Nephron (organoid): ENCODE measurements at regions not wholly inside any gene's neighbourhood (a gene's known extent, or its start where the extent isn't known, plus 50 kb on each side); places are given as distances from the start of the nearest gene placed in this dataset.

Source experiments
- H3K27ac Mint-ChIP-seq, 3 experiments: 2 replicates each; pipeline ENCODE4 v1.8.0; 2020; ENCODE audit warnings: mixed read lengths in 3 of 3, mild to moderate bottlenecking in 2 of 3, moderate library complexity in 1 of 3
- H3K27me3 Mint-ChIP-seq: 2 replicates; pipeline ENCODE4 v1.8.0; 2021; ENCODE audit warnings: low read depth, mild to moderate bottlenecking, moderate library complexity, mixed read lengths
- H3K36me3 Mint-ChIP-seq: 2 replicates; pipeline ENCODE4 v1.8.0; 2020; ENCODE audit warnings: low read depth, mixed read lengths
- H3K4me1 Mint-ChIP-seq: 2 replicates; pipeline ENCODE4 v1.8.0; 2020; ENCODE audit warnings: mixed read lengths
- H3K4me3 Mint-ChIP-seq, 3 experiments: 2 replicates each; pipeline ENCODE4 v1.8.0; 2020; ENCODE audit warnings: mild to moderate bottlenecking in 3 of 3, mixed read lengths in 3 of 3, moderate library complexity in 2 of 3
- H3K9me3 Mint-ChIP-seq: 2 replicates; pipeline ENCODE4 v1.8.0; 2020; ENCODE audit warnings: mixed read lengths
- TF ChIP-seq, protein P1 (sequence below), 3 experiments: fragments of 200-600 bp; sonication (generic); IDR thresholded peaks; one replicate each; pipeline ENCODE4 v1.5.0; 2021; ENCODE audit warnings: antibody characterized with exemption in 3 of 3; ENCODE audit not compliant: unreplicated experiment in 3 of 3

DNA sequence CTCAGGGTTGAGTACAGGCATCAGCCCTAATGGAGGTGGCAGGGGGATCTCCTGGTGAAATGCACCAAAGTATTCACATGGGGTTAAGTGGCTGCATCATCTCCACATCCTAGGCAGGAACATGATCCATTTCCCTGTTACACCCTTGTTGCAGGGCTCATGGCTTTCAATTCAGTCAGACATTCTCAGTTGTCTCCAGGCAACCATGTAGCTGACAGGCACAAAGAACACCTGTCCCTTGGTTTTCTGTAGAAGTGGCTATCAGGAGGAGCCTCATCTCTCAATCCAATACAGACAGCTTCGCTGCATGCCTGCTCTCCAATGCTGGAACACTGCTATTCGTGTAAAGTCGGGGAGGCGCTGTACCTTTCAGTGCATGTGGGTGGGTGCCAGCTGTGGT is 299.0 kb upstream of the FOXG1 start:
- peaks cover 6% of the 10 kb centered on the region for H3K4me1 Mint-ChIP-seq
- no peak overlapping the region for H3K27ac Mint-ChIP-seq
- peaks cover 3% of the 10 kb centered on the region for H3K27me3 Mint-ChIP-seq
- H3K4me3 Mint-ChIP-seq: no peak overlapping the region
- peaks cover 13% of the 10 kb centered on the region for H3K9me3 Mint-ChIP-seq
- H3K36me3 Mint-ChIP-seq: no peaks in the 10 kb centered on the region
- TF ChIP-seq, protein P1, sequence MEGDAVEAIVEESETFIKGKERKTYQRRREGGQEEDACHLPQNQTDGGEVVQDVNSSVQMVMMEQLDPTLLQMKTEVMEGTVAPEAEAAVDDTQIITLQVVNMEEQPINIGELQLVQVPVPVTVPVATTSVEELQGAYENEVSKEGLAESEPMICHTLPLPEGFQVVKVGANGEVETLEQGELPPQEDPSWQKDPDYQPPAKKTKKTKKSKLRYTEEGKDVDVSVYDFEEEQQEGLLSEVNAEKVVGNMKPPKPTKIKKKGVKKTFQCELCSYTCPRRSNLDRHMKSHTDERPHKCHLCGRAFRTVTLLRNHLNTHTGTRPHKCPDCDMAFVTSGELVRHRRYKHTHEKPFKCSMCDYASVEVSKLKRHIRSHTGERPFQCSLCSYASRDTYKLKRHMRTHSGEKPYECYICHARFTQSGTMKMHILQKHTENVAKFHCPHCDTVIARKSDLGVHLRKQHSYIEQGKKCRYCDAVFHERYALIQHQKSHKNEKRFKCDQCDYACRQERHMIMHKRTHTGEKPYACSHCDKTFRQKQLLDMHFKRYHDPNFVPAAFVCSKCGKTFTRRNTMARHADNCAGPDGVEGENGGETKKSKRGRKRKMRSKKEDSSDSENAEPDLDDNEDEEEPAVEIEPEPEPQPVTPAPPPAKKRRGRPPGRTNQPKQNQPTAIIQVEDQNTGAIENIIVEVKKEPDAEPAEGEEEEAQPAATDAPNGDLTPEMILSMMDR (IDR thresholded peaks at IDR 0.05; ENCODE audit: unreplicated experiment in 3 of 3): no peak

- Mint-ChIP-seq H3K36me3 (no peaks in the 10 kb centered on the region), H3K27me3 (peaks cover 3% of the 10 kb centered on the region), H3K4me1 (peaks cover 6% of the 10 kb centered on the region), H3K27ac (no peak overlapping the region), H3K9me3 (peaks cover 13% of the 10 kb centered on the region), H3K4me3 (no peak overlapping the region)
- TF ChIP-seq, protein P1 (IDR thresholded peaks at IDR 0.05; ENCODE audit: unreplicated experiment in 3 of 3): no peak
Observed at GRCh38 chr14:28468191-28469151, 298.1 kb upstream of the FOXG1 start.

DNA sequence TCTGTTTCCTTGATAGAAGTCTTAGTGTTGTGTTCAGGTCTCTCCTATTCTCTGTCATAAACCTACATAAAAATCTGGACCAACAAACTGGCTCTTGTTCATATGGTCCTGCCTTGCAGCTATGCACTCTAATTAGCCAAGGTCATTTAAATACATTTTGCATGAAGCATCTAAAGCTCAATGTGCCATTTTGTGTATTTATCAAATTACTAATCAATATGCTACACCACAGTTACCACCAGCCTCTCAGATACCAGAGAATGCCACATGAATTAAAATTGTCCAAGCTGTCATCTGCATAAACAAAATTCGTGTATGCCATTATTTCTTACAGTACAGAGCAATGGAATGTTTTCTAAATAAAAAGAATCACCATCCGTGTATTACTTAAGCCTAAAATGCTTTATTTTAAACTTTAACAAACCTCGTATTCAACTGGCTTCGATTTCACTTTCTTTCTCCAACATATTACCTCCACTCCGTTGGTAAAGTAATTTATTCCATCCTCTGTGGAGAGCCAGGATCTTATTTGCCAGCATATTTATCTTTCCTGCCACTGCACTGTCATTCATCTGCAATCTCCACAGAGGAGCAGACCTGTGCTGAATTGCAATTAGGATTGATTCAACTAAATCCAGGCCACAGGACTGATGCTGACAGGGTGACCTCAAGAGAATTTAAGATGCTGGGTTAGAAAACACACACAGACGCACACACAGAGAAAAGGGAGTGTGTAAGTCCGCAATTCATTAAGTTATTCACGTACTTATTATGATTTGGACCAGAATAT is 284.1 kb upstream of the FOXG1 start:
- H3K27ac Mint-ChIP-seq: no peak overlapping the region
- H3K27me3 Mint-ChIP-seq: peaks cover 6% of the 10 kb centered on the region
- H3K4me1 Mint-ChIP-seq: no peaks in the 10 kb centered on the region
- H3K4me3 Mint-ChIP-seq: no peak overlapping the region
- H3K36me3 Mint-ChIP-seq: no peaks in the 10 kb centered on the region
- H3K9me3 Mint-ChIP-seq: no peaks in the 10 kb centered on the region
- TF ChIP-seq, protein P1 (IDR thresholded peaks at IDR 0.05; ENCODE audit: unreplicated experiment in 3 of 3): no peak

- Mint-ChIP-seq H3K27me3 (peaks cover 6% of the 10 kb centered on the region), H3K4me3 (no peak overlapping the region), H3K36me3 (no peaks in the 10 kb centered on the region), H3K9me3 (no peaks in the 10 kb centered on the region), H3K4me1 (no peaks in the 10 kb centered on the region), H3K27ac (no peak overlapping the region)
- TF ChIP-seq, protein P1 (IDR thresholded peaks at IDR 0.05; ENCODE audit: unreplicated experiment in 3 of 3): no peak
Observed at GRCh38 chr14:28483506-28483905, 283.1 kb upstream of the FOXG1 start.

DNA sequence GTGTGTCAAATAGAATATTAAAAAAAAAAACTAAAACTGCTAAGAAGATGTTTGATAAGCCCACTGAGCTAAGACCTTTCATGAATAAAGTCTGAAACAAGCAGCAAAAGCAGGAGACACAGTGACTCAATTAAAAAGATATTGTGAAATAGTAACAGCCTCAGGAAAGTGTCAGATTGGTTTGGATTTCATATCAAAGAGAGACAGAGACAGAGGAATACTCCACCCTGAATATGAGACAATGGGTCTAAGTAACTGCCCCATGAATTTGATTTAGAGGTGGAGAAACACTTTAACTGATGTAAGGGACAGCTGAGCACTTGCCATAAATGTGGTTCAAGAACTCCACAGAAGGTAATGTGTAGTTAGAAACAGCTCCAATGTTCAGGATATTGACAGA is 277.9 kb upstream of the FOXG1 start:
- H3K27me3 Mint-ChIP-seq: peaks cover 3% of the 10 kb centered on the region
- TF ChIP-seq, protein P1 (IDR thresholded peaks at IDR 0.05; ENCODE audit: unreplicated experiment in 3 of 3): no peak
- H3K36me3 Mint-ChIP-seq: no peaks in the 10 kb centered on the region
- no peak overlapping the region for H3K27ac Mint-ChIP-seq
- H3K9me3 Mint-ChIP-seq: no peaks in the 10 kb centered on the region
- H3K4me3 Mint-ChIP-seq: no peak overlapping the region
- H3K4me1 Mint-ChIP-seq: no peaks in the 10 kb centered on the region
